ENCODE measurements at regions not wholly inside any gene's neighbourhood (a gene's known extent, or its start where the extent isn't known, plus 50 kb on each side); places are given as distances from the start of the nearest gene placed in this dataset.
"Not testable (repeated sequence)": the region's sequence is repeated elsewhere in the genome, so short reads cannot be mapped to it uniquely, and the experiment has no call there.

GRCh38 chr20:5464901-5465603 is 145.8 kb downstream of the GPCPD1 start:
- in situ Hi-C loops (cut with HindIII; ENCODE audit: low pct_unique_long_range_greater_than_20kb, low sequenced_read_pairs) = no loop called here
- DNase-seq (ENCODE audit: low read depth, low spot score) = no peak

DNA sequence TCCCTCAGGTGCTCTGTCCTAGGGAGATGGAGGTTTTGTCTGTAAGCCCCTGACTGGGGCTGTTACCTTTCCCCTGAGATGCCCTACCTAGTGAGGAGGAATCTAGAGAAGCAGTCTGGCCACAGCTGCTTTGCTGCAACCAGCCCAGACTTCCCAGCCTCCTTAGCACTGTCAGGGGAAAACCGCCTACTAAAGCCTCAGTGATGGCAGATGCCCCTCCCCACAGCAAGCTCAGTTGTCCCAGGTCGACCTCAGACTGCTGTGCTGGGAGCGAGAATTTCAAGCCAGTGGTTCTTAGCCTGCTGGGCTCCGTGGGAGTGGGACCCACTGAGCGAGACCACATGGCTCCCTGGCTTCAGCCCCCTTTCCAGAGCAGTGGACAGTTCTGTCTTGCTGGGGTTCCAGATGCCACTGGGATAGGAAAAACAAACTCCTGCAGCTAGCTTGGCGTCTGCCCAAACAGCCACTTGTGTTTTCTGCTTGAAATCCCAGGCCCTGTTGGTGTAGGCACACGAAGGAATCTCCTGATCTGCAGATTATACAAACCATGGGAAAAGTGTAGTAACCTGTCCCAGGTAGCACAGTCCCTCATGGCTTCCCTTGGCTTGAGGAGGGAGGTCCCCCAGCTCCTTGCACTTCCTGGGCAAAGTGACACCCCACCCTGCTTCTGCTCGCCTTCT is 146.4 kb upstream of the PROKR2 start:
- DNase-seq (ENCODE audit: low read depth, low spot score) = no peak
- in situ Hi-C loops (cut with HindIII; ENCODE audit: low pct_unique_long_range_greater_than_20kb, low sequenced_read_pairs) = no loop called here

DNA sequence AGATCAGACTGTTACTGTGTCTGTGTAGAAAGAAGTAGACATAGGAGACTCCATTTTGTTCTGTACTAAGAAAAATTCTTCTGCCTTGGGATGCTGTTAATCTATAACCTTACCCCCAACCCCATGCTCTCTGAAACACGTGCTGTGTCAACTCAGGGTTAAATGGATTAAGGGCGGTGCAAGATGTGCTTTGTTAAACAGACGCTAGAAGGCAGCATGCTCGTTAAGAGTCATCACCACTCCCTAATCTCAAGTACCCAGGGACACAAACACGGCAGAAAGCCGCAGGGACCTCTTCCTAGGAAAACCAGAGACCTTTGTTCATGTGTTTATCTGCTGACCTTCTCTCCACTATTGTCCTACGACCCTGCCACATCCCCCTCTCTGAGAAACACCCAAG is 137.0 kb upstream of the PROKR2 start:
- DNase-seq (ENCODE audit: low read depth, low spot score) = peak; percentile 24
- in situ Hi-C loops (cut with HindIII; ENCODE audit: low pct_unique_long_range_greater_than_20kb, low sequenced_read_pairs) = not testable (repeated sequence)

DNA sequence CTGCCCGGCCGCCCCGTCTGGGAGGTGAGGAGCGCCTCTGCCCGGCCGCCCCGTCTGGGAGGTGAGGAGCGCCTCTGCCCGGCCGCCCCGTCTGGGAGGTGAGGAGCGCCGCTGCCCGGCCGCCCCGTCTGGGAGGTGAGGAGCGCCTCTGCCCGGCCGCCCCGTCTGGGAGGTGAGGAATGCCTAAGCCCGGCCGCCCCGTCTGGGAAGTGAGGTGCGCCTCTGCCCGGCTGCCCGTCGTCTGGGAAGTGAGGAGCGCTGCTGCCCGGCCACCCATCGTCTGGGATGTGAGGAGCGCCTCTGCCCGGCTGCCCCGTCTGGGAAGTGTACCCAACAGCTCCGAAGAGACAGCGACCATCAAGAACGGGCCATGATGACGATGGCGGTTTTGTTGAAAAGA is 136.6 kb upstream of the PROKR2 start:
- DNase-seq (ENCODE audit: low read depth, low spot score); in situ Hi-C loops (cut with HindIII; ENCODE audit: low pct_unique_long_range_greater_than_20kb, low sequenced_read_pairs): not testable (repeated sequence)

- in situ Hi-C loops (cut with HindIII; ENCODE audit: low pct_unique_long_range_greater_than_20kb, low sequenced_read_pairs); DNase-seq (ENCODE audit: low read depth, low spot score): not testable (repeated sequence)
Observed at GRCh38 chr20:5452691-5453090, 135.9 kb upstream of the PROKR2 start.

DNA sequence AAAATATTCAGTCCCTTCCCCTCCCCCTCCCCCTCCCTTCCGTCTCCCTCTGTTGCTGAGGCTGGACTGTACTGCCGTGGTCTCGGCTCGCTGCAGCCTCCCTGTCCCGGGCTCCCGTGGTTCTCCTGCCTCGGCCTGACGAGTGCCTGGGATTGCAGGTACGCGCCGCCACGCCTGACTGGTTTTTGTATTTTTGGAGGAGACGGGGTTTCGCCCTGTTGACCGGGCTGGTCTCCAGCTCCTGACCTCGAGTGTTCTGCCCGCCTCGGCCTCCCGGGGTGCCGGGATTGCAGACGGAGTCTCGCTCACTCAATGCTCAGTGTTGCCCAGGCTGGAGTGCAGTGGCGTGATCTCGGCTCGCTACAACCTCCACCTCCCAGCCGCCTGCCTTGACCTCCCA is 135.5 kb upstream of the PROKR2 start:
- in situ Hi-C loops (cut with HindIII; ENCODE audit: low pct_unique_long_range_greater_than_20kb, low sequenced_read_pairs) = not testable (repeated sequence)

GRCh38 chr20:5451643-5452210 is 135.0 kb upstream of the PROKR2 start:
- in situ Hi-C loops (cut with HindIII; ENCODE audit: low pct_unique_long_range_greater_than_20kb, low sequenced_read_pairs) = no loop called here
- no peak for DNase-seq (ENCODE audit: low read depth, low spot score)

More for the DNA sequence above, 135.5 kb upstream of the PROKR2 start:
- DNase-seq (ENCODE audit: low read depth, low spot score) = not testable (repeated sequence)

GRCh38 chr20:5448449-5449118 is 131.8 kb upstream of the PROKR2 start:
- in situ Hi-C loops (cut with HindIII; ENCODE audit: low pct_unique_long_range_greater_than_20kb, low sequenced_read_pairs) = no loop called here
- DNase-seq (ENCODE audit: low read depth, low spot score) = peak; percentile 77

- no peak for DNase-seq (ENCODE audit: low read depth, low spot score)
- in situ Hi-C loops (cut with HindIII; ENCODE audit: low pct_unique_long_range_greater_than_20kb, low sequenced_read_pairs) = no loop called here
Observed at GRCh38 chr20:5447188-5447587, 130.4 kb upstream of the PROKR2 start.

DNA sequence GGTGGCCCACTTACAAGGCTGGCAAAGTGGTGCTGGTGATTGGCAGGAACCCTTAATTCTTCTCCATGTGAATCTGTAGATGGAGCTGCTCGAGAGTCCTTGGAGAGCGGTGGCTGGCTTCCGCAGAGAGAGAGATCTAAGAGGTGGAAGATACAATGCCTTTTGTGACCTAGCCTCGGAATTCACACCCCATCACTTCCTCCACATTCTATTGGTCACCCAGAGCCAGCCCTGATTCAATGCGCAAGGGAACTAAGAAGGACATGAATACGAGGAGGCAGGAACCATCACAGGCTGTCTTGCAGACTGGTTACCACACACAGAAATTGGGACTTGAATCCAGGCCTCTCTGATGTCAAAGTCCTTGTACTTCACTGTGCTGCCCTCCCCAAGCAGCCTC is 128.9 kb upstream of the PROKR2 start:
- in situ Hi-C loops (cut with HindIII; ENCODE audit: low pct_unique_long_range_greater_than_20kb, low sequenced_read_pairs) = no loop called here
- DNase-seq (ENCODE audit: low read depth, low spot score) = no peak

- in situ Hi-C loops (cut with HindIII; ENCODE audit: low pct_unique_long_range_greater_than_20kb, low sequenced_read_pairs) = no loop called here
- DNase-seq (ENCODE audit: low read depth, low spot score) = no peak
Observed at GRCh38 chr20:5442101-5442500, 125.3 kb upstream of the PROKR2 start.

DNA sequence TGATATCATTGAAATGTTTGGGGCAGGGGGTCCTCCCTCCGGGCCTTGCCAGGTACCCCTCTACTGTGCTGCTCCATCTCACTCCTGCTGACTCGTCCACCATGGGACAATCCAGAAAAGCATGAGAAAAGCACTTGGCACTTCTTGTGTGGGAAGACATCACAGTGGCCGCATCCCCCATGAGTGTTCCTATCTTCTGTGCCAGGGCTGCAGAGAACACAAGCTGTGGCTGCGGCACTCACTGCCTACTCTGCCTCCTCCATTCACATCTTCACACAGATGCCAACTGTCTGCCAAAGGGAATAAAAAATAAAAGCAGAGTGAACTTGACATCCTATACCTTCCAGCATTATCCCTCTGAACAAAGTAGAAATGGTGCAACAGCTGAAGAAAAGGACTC is 117.4 kb upstream of the PROKR2 start:
- in situ Hi-C loops (cut with HindIII; ENCODE audit: low pct_unique_long_range_greater_than_20kb, low sequenced_read_pairs) = no loop called here
- no peak for DNase-seq (ENCODE audit: low read depth, low spot score)

DNA sequence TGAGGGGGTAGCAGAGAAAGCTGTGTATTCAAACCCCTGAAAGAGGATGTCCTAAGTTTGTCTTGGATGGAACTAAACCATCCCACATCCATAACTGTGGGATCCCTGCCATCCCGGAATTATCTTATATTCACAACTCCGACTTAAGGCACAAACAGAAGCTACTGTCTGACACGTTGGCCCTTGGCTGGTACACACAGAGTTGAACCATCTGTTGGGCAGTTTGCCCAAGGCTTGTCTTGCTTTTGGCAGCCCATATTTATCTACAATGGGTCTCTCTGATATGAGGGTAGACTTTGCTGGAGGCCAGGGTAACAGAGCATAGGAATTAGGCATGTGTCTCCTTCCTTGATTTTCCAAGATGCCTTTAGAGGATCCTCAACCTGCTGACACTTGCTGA is 116.6 kb upstream of the PROKR2 start:
- in situ Hi-C loops (cut with HindIII; ENCODE audit: low pct_unique_long_range_greater_than_20kb, low sequenced_read_pairs) = no loop called here
- no peak for DNase-seq (ENCODE audit: low read depth, low spot score)

GRCh38 chr20:5432030-5432429 is 115.3 kb upstream of the PROKR2 start:
- DNase-seq (ENCODE audit: low read depth, low spot score) = no peak
- in situ Hi-C loops (cut with HindIII; ENCODE audit: low pct_unique_long_range_greater_than_20kb, low sequenced_read_pairs) = no loop called here

DNA sequence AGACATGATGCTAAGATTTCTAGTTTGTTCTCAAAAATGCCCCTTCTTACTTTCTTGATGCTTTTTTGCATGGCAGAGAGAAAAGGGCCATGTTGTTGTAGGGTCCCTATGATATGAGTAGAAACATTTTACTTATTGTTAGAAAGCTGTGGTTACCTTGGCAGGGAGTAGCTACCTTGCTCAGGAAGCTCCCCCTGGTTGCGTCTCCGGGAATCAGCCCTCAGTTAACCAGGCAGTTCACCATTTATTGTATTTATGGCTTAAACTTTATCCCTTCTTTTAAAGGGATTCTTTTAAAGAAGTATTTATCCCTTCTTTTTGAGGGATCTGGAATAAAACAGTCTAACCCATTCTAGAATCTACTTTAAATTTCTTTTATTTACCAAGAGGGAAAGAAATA is 113.9 kb upstream of the PROKR2 start:
- in situ Hi-C loops (cut with HindIII; ENCODE audit: low pct_unique_long_range_greater_than_20kb, low sequenced_read_pairs) = no loop called here

GRCh38 chr20:5426026-5426425 is 109.3 kb upstream of the PROKR2 start:
- no peak for DNase-seq (ENCODE audit: low read depth, low spot score)
- in situ Hi-C loops (cut with HindIII; ENCODE audit: low pct_unique_long_range_greater_than_20kb, low sequenced_read_pairs) = no loop called here

More for the DNA sequence above, 113.9 kb upstream of the PROKR2 start:
- DNase-seq (ENCODE audit: low read depth, low spot score) = no peak

DNA sequence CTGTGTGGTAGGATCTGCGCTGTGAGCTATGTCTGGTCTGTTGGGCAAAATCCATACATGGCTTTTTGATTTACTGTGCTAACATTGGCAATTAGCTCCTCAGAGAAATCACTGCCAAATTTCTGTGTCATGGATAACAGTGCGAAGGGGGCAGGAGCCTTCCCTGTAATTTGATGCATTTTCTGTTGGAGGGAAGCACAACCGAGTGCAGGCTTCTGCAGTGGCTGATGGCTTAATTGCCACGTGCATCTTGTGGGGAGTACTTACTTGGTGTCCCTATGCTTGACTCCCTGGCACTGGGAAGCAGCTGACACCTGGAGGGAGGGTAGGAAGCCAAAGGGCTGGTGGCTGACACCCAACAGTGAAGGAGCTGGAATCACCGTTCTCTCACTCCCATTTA is 99.3 kb upstream of the PROKR2 start:
- in situ Hi-C loops (cut with HindIII; ENCODE audit: low pct_unique_long_range_greater_than_20kb, low sequenced_read_pairs) = no loop called here
- DNase-seq (ENCODE audit: low read depth, low spot score) = no peak

GRCh38 chr20:5413394-5413793 is 96.6 kb upstream of the PROKR2 start:
- in situ Hi-C loops (cut with HindIII; ENCODE audit: low pct_unique_long_range_greater_than_20kb, low sequenced_read_pairs) = no loop called here
- no peak for DNase-seq (ENCODE audit: low read depth, low spot score)
